Neural cell (in vitro differentiated cells): ENCODE measurements at regions not wholly inside any gene's neighbourhood (a gene's known extent, or its start where the extent isn't known, plus 50 kb on each side); places are given as distances from the start of the nearest gene placed in this dataset.

Experiments
- H2AFZ ChIP-seq: fragments of 200-600, 300-800 bp; sonication (generic), shearing (Covaris generic); 2 replicates; pipeline ENCODE4 v1.6.0; 2014; ENCODE audit warnings: low read depth, mild to moderate bottlenecking, antibody characterized with exemption, low read length, moderate library complexity
- H3F3A ChIP-seq: fragments of 200-600 bp; shearing (Covaris generic); 2 replicates; pipeline ENCODE4 v1.6.1; 2016; ENCODE audit warnings: mild to moderate bottlenecking, moderate library complexity, mixed read lengths, antibody characterized with exemption, low read length; ENCODE audit not compliant: insufficient read depth, poor library complexity, severe bottlenecking
- H3K27ac ChIP-seq: fragments of 200-600, 300-800 bp; sonication (generic), shearing (Covaris generic); 2 replicates; pipeline ENCODE4 v1.5.1; 2014; ENCODE audit warnings: mild to moderate bottlenecking, low read length, moderate library complexity
- H3K27me3 ChIP-seq: fragments of 300-800, 200-600 bp; sonication (generic), shearing (Covaris generic); 2 replicates; pipeline ENCODE4 v1.6.0; 2014; ENCODE audit warnings: mild to moderate bottlenecking, low read depth, low read length, moderate library complexity; ENCODE audit not compliant: insufficient read depth
- H3K36me3 ChIP-seq: fragments of 300-800, 200-600 bp; sonication (generic), shearing (Covaris generic); 2 replicates; pipeline ENCODE4 v1.5.1; 2014; ENCODE audit warnings: mild to moderate bottlenecking, antibody characterized with exemption, low read length, moderate library complexity; ENCODE audit not compliant: insufficient read depth
- H3K4me2 ChIP-seq: fragments of 300-800, 200-600 bp; sonication (generic), shearing (Covaris generic); 2 replicates; pipeline ENCODE4 v1.6.0; 2014; ENCODE audit warnings: mild to moderate bottlenecking, low read length
- H3K4me3 ChIP-seq: fragments of 300-800, 200-600 bp; sonication (generic), shearing (Covaris generic); 2 replicates; pipeline ENCODE4 v1.5.1; 2014; ENCODE audit warnings: mild to moderate bottlenecking, low read length, moderate library complexity
- H3K79me2 ChIP-seq: fragments of 200-600 bp; shearing (Covaris generic); replicated peaks from 2 replicates; pipeline ENCODE4 v1.6.0; 2014; ENCODE audit warnings: mild to moderate bottlenecking, low read length, moderate library complexity; ENCODE audit not compliant: insufficient read depth
- H3K9ac ChIP-seq: fragments of 300-800, 200-600 bp; sonication (generic), shearing (Covaris generic); 2 replicates; pipeline ENCODE4 v1.6.1; 2016; ENCODE audit warnings: mild to moderate bottlenecking, low read length, mixed read lengths
- H3K9me2 ChIP-seq: fragments of 200-600 bp; shearing (Covaris generic); 2 replicates; pipeline ENCODE4 v1.6.1; 2016; ENCODE audit warnings: mild to moderate bottlenecking, low read length, mixed read lengths; ENCODE audit not compliant: insufficient read depth
- H3K9me3 ChIP-seq: fragments of 200-600, 300-800 bp; sonication (generic), shearing (Covaris generic); 2 replicates; pipeline ENCODE4 v1.6.1; 2016; ENCODE audit warnings: mild to moderate bottlenecking, mixed run types, low read length, moderate library complexity, mixed read lengths
- H4K20me1 ChIP-seq: fragments of 200-600 bp; shearing (Covaris generic); 2 replicates; pipeline ENCODE4 v1.6.1; 2016; ENCODE audit warnings: mild to moderate bottlenecking, mixed run types; ENCODE audit not compliant: insufficient read depth
- EP300 ChIP-seq: fragments of 450-650 bp; conservative IDR thresholded peaks from 2 replicates; pipeline ENCODE4 v1.6.1; 2014; ENCODE audit warnings: antibody characterized with exemption, mild to moderate bottlenecking, moderate library complexity; ENCODE audit not compliant: poor library complexity, severe bottlenecking
- EZH2 ChIP-seq: fragments of 200-600, 300-800 bp; shearing (Covaris generic), sonication (generic); IDR thresholded peaks from 2 replicates; pipeline ENCODE4 v1.6.1; 2014; ENCODE audit warnings: antibody characterized with exemption, low read length, borderline replicate concordance, mild to moderate bottlenecking; ENCODE audit not compliant: insufficient read depth, poor library complexity, severe bottlenecking
- MXI1 ChIP-seq: fragments of 450-650 bp; conservative IDR thresholded peaks from 2 replicates; pipeline ENCODE4 v1.6.1; 2014; ENCODE audit warnings: antibody characterized with exemption, mild to moderate bottlenecking; ENCODE audit not compliant: poor library complexity, severe bottlenecking
- POLR2AphosphoS5 ChIP-seq: IDR thresholded peaks from 2 replicates; pipeline ENCODE4 v1.6.1; 2012
- RAD21 ChIP-seq: fragments of 450-650 bp; conservative IDR thresholded peaks from 2 replicates; pipeline ENCODE4 v1.6.1; 2014; ENCODE audit warnings: antibody characterized with exemption, mild to moderate bottlenecking, moderate library complexity
- SMC3 ChIP-seq: fragments of 450-650 bp; conservative IDR thresholded peaks from 2 replicates; pipeline ENCODE4 v1.6.1; 2014; ENCODE audit warnings: antibody characterized with exemption, mild to moderate bottlenecking, moderate library complexity; ENCODE audit not compliant: poor library complexity
- TAF1 ChIP-seq: IDR thresholded peaks from 2 replicates; pipeline ENCODE4 v1.6.1; 2012; ENCODE audit warnings: low read depth
- TF ChIP-seq, protein P1 (sequence below): fragments of 450-650 bp; IDR thresholded peaks from 2 replicates; pipeline ENCODE4 v1.5.1; 2014; ENCODE audit warnings: antibody characterized with exemption, mild to moderate bottlenecking, moderate library complexity; ENCODE audit not compliant: poor library complexity, severe bottlenecking
- TF ChIP-seq, protein P2 (sequence below): IDR thresholded peaks from 2 replicates; pipeline ENCODE4 v1.6.1; 2012; ENCODE audit warnings: borderline replicate concordance

DNA sequence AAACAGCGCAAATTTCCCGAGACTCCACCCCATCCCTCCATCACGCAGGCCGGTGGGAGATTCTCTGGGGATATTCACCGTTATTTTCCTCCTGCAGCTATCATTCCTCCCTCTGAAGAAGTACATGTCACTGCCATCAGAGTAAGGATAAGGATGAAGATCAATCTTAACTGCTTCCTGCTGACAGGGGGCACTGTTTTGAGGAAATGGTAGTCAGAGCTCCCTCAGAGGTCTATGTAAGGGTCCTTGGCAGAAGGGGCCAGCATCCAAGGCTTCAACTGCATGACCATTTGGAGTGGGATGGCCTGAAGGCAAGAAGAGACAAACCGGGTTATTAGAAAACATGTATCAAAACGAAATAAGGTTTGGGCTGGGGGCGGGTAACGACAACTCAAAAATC is 111.5 kb downstream of the KCNK1 start:
- TF ChIP-seq RAD21 (no peak), POLR2AphosphoS5 (no peak), TAF1 (no peak), EP300 (no peak), SMC3 (no peak), EZH2 (no peak), MXI1 (no peak)
- TF ChIP-seq, protein P1, sequence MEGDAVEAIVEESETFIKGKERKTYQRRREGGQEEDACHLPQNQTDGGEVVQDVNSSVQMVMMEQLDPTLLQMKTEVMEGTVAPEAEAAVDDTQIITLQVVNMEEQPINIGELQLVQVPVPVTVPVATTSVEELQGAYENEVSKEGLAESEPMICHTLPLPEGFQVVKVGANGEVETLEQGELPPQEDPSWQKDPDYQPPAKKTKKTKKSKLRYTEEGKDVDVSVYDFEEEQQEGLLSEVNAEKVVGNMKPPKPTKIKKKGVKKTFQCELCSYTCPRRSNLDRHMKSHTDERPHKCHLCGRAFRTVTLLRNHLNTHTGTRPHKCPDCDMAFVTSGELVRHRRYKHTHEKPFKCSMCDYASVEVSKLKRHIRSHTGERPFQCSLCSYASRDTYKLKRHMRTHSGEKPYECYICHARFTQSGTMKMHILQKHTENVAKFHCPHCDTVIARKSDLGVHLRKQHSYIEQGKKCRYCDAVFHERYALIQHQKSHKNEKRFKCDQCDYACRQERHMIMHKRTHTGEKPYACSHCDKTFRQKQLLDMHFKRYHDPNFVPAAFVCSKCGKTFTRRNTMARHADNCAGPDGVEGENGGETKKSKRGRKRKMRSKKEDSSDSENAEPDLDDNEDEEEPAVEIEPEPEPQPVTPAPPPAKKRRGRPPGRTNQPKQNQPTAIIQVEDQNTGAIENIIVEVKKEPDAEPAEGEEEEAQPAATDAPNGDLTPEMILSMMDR: no peak
- TF ChIP-seq, protein P2, sequence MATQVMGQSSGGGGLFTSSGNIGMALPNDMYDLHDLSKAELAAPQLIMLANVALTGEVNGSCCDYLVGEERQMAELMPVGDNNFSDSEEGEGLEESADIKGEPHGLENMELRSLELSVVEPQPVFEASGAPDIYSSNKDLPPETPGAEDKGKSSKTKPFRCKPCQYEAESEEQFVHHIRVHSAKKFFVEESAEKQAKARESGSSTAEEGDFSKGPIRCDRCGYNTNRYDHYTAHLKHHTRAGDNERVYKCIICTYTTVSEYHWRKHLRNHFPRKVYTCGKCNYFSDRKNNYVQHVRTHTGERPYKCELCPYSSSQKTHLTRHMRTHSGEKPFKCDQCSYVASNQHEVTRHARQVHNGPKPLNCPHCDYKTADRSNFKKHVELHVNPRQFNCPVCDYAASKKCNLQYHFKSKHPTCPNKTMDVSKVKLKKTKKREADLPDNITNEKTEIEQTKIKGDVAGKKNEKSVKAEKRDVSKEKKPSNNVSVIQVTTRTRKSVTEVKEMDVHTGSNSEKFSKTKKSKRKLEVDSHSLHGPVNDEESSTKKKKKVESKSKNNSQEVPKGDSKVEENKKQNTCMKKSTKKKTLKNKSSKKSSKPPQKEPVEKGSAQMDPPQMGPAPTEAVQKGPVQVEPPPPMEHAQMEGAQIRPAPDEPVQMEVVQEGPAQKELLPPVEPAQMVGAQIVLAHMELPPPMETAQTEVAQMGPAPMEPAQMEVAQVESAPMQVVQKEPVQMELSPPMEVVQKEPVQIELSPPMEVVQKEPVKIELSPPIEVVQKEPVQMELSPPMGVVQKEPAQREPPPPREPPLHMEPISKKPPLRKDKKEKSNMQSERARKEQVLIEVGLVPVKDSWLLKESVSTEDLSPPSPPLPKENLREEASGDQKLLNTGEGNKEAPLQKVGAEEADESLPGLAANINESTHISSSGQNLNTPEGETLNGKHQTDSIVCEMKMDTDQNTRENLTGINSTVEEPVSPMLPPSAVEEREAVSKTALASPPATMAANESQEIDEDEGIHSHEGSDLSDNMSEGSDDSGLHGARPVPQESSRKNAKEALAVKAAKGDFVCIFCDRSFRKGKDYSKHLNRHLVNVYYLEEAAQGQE: no peak
- H3K9me3 ChIP-seq: no peaks in the 10 kb centered on the region
- H3K4me3 ChIP-seq: no peak overlapping the region
- no peaks in the 10 kb centered on the region for H3K9me2 ChIP-seq
- no peak overlapping the region for H2AFZ ChIP-seq
- H3K9ac ChIP-seq: no peak overlapping the region
- H4K20me1 ChIP-seq: no peaks in the 10 kb centered on the region
- no peaks in the 10 kb centered on the region for H3K36me3 ChIP-seq
- no peak overlapping the region for H3K27ac ChIP-seq
- H3K27me3 ChIP-seq: no peaks in the 10 kb centered on the region
- no peak overlapping the region for H3K4me2 ChIP-seq
- H3K79me2 ChIP-seq: no peaks in the 10 kb centered on the region
- H3F3A ChIP-seq: no peaks in the 10 kb centered on the region

DNA sequence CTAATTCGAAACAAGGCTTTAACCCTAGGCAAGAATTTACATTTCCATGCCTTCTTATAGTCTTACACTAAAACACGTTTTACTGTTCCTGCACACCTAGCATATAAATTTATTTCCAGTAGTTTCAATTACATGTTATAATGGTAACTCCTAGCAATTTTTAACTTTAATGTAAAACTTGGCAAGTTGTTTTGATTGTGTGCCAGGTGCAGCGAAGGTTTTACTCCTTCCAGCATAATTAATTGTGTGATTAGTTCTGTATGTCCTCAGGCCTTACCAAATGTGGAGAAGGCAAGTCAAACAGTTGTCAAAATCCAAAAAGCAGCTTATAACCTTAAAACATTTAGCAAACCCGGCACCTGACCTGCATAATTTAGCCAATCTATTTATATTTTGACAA is 114.8 kb downstream of the KCNK1 start:
- H3K4me3 ChIP-seq: no peak overlapping the region
- H3K9me2 ChIP-seq: no peaks in the 10 kb centered on the region
- no peak overlapping the region for H3K27ac ChIP-seq
- no peaks in the 10 kb centered on the region for H3F3A ChIP-seq
- no peak overlapping the region for H3K9ac ChIP-seq
- no peak overlapping the region for H2AFZ ChIP-seq
- no peak overlapping the region for H3K4me2 ChIP-seq
- no peak for TF ChIP-seq EP300
- no peak for TF ChIP-seq SMC3
- no peaks in the 10 kb centered on the region for H3K36me3 ChIP-seq
- H4K20me1 ChIP-seq: no peaks in the 10 kb centered on the region
- H3K27me3 ChIP-seq: no peaks in the 10 kb centered on the region
- H3K9me3 ChIP-seq: no peaks in the 10 kb centered on the region
- H3K79me2 ChIP-seq: no peaks in the 10 kb centered on the region

DNA sequence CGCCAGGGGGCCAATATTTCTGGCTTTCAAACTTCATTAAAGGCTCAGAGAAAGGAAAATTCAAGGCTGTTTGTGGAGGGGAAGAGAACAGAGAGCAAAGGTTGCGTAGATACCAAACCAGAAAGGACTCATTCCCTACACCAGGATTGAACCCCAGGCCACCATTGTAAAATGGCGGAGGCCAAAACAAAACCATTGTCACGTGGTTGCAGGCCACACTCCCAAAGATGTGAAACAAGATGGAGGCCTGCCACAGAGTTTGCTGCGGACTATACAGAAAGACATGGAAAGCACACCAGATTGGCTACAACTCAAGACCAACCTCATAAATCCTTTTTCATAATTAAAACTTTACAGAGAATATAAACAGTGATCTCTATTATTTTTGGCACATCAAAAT is 116.5 kb downstream of the KCNK1 start:
- no peaks in the 10 kb centered on the region for H3K36me3 ChIP-seq
- H4K20me1 ChIP-seq: no peaks in the 10 kb centered on the region
- H3K9ac ChIP-seq: no peak overlapping the region
- no peak for TF ChIP-seq POLR2AphosphoS5
- no peak for TF ChIP-seq TAF1
- TF ChIP-seq SMC3: no peak
- TF ChIP-seq MXI1: no peak
- TF ChIP-seq EP300: no peak
- TF ChIP-seq, protein P1: no peak
- TF ChIP-seq, protein P2: no peak
- no peak for TF ChIP-seq EZH2
- no peak for TF ChIP-seq RAD21
- no peaks in the 10 kb centered on the region for H3K27me3 ChIP-seq
- no peak overlapping the region for H3K4me2 ChIP-seq
- H3K27ac ChIP-seq: no peak overlapping the region
- H3K4me3 ChIP-seq: no peak overlapping the region
- H3F3A ChIP-seq: no peaks in the 10 kb centered on the region
- no peaks in the 10 kb centered on the region for H3K9me2 ChIP-seq
- no peaks in the 10 kb centered on the region for H3K79me2 ChIP-seq
- no peak overlapping the region for H2AFZ ChIP-seq
- no peaks in the 10 kb centered on the region for H3K9me3 ChIP-seq
